Body of pancreas (tissue), 4 donors: ENCODE measurements at regions not wholly inside any gene's neighbourhood (a gene's known extent, or its start where the extent isn't known, plus 50 kb on each side); places are given as distances from the start of the nearest gene placed in this dataset.
"Not testable (repeated sequence)": the region's sequence is repeated elsewhere in the genome, so short reads cannot be mapped to it uniquely, and the experiment has no call there.

Experiments used
- ATAC-seq: fragments of 150-250 bp; one replicate; pipeline ENCODE4 v1.9.1; 2016
- DNase-seq, 4 donors: peaks; one replicate each; pipeline ENCODE4 v3.0.0-alpha.2; 2019
- H3K27ac ChIP-seq, 4 donors: fragments of 200-600 bp; sonication (generic); 1 replicate in 3 of 4; 2 replicates in 1 of 4; pipeline versions ENCODE4 v1.5.1 to v1.6.1; 2016 to 2019; ENCODE audit warnings: mild to moderate bottlenecking in 1 of 4, mixed read lengths in 1 of 4, moderate library complexity in 1 of 4
- H3K27me3 ChIP-seq, 2 donors: fragments of 200-600 bp; sonication (generic); one replicate each; pipeline ENCODE4 v1.6.0; 2016; ENCODE audit warnings: mild to moderate bottlenecking in 1 of 2
- H3K36me3 ChIP-seq, 2 donors: fragments of 200-600 bp; sonication (generic); replicated peaks in 1 of 2; 2 replicates each; pipeline ENCODE4 v1.5.1; 2016; ENCODE audit warnings: low read depth in 2 of 2; ENCODE audit not compliant: insufficient read depth in 1 of 2
- H3K4me1 ChIP-seq: fragments of 200-600 bp; sonication (generic); one replicate; pipeline ENCODE4 v1.6.0; 2016
- H3K4me3 ChIP-seq, 2 donors: fragments of 200-600 bp; sonication (generic); 1 replicate in 1 of 2; 2 replicates in 1 of 2; pipeline ENCODE4 v1.5.1; 2016 to 2019
- H3K9me3 ChIP-seq, 3 donors: fragments of 200-600 bp; sonication (generic); 1 replicate in 2 of 3; 2 replicates in 1 of 3; pipeline ENCODE4 v1.5.1; 2016
- POLR2A ChIP-seq, 3 donors: fragments of 450-650 bp; IDR thresholded peaks; one replicate each; pipeline ENCODE4 v1.6.1; 2016; ENCODE audit warnings: antibody characterized with exemption in 3 of 3, mild to moderate bottlenecking in 2 of 3
- WGBS, 2 donors: methylation state at CpG; one replicate each; pipeline ENCODE4 v1.1.5; 2017; 5-methylcytosine and 5-hydroxymethylcytosine counted together
- intact Hi-C: fragments of 100-400 bp; cut with DNase I; formaldehyde crosslinking; loops from one replicate; pipeline ENCODE4 v1.15.1; 2023
- TF ChIP-seq, protein P1 (sequence below), 7 experiments: fragments of 450-650 bp in 4 of 7; fragments of 200-600 bp in 3 of 7; sonication (generic) in 3 of 7; IDR thresholded peaks; one replicate each; pipeline ENCODE4 v1.5.1; 2016 to 2019; ENCODE audit warnings: antibody characterized with exemption in 7 of 7

DNA sequence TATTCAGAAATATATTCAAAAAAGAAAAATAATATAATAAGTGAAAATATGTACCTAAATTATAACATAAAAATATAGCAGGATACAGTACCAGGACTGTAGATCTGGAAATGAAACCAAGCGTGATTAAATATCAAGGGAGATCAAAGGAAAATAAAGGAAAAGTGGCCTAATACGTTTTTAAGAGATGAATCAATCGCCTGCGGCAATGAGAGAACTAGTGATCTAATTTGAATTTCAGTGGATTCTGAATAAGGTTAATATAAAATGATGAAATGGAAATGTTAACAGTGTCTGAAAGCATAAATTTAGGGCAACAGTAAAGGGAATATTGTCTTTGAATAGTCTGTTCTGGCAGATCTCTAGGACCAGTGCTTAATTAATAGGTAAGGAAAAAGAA lies 1761.9 kb upstream of the ACO1 start:
- no peak overlapping the region for H3K27ac ChIP-seq
- no peaks in the 10 kb centered on the region for H3K9me3 ChIP-seq
- no peak for DNase-seq
- TF ChIP-seq, protein P1, sequence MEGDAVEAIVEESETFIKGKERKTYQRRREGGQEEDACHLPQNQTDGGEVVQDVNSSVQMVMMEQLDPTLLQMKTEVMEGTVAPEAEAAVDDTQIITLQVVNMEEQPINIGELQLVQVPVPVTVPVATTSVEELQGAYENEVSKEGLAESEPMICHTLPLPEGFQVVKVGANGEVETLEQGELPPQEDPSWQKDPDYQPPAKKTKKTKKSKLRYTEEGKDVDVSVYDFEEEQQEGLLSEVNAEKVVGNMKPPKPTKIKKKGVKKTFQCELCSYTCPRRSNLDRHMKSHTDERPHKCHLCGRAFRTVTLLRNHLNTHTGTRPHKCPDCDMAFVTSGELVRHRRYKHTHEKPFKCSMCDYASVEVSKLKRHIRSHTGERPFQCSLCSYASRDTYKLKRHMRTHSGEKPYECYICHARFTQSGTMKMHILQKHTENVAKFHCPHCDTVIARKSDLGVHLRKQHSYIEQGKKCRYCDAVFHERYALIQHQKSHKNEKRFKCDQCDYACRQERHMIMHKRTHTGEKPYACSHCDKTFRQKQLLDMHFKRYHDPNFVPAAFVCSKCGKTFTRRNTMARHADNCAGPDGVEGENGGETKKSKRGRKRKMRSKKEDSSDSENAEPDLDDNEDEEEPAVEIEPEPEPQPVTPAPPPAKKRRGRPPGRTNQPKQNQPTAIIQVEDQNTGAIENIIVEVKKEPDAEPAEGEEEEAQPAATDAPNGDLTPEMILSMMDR (IDR thresholded peaks at IDR 0.05), result no peak
- TF ChIP-seq POLR2A (IDR thresholded peaks at IDR 0.05), result no peak
- no peak for ATAC-seq
- intact Hi-C loops, result no loop called here
- 61 to 62% methylated on average over 4 of the region's 4 CpGs for WGBS, 2 donors
- no peaks in the 10 kb centered on the region for H3K36me3 ChIP-seq
- no peaks in the 10 kb centered on the region for H3K4me1 ChIP-seq
- no peak overlapping the region for H3K4me3 ChIP-seq
- no peaks in the 10 kb centered on the region for H3K27me3 ChIP-seq

DNA sequence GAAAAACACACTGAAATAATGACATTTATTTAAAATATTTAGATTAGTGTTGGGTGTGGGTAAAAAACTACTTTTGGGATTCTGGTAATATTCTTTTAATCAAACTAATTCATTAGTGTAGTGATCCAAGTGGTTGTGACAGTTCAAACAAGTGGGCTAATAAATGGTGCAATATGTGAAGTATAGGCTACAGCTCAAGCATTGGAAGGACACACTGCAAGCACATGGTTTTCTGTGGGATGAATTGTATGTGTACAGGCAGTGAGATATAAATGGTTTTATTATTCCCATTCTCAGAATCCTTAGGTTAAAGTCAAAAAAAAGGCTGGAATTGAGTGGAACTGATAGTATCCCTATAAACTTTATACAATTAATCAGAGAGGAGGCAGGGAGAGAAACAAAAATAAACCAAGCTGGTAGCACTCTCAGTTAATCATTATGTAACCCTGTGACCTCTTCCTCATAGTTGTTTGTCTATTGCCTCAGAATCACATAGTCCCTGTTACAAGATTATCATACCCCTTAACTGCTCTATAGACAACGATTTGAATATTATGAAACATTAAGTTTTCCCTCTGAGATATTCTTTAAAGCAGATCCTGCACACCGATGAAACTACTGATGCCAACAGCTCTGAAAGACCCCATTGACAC lies 1755.4 kb upstream of the ACO1 start:
- TF ChIP-seq, protein P1 (IDR thresholded peaks at IDR 0.05), result no peak
- no peak for TF ChIP-seq POLR2A (IDR thresholded peaks at IDR 0.05)
- peak; percentile 38 for ATAC-seq
- no peak overlapping the region for H3K4me3 ChIP-seq
- H3K4me1 ChIP-seq, result peaks cover 6% of the 10 kb centered on the region
- no peak overlapping the region for H3K27ac ChIP-seq
- H3K27me3 ChIP-seq, result no peaks in the 10 kb centered on the region
- intact Hi-C loops, result no loop called here
- H3K9me3 ChIP-seq, result no peaks in the 10 kb centered on the region
- no peaks in the 10 kb centered on the region for H3K36me3 ChIP-seq
- 17 to 26% methylated on average over 2 of the region's 2 CpGs for WGBS, 2 donors
- no peak for DNase-seq

DNA sequence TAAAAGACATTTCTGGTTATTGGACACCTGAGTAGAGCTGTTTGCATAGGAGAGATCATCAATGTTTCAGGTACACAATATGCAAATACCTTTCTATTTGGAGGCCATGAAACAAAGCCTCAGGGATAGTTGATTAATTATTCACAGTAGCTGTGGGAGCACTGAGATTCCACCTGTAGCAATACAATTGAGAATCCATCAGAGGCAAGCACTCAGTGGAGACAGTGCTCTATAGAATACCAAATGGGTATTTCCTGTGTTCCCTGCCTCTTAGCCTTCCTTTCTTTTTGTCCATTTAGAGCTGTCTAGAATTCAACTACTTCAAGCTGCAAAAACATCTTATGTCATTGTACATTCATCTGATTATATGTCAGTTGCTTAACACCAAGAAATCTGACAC lies 1754.0 kb upstream of the ACO1 start:
- Histone ChIP-seq H3K27ac (no peak overlapping the region), H3K27me3 (no peaks in the 10 kb centered on the region), H3K9me3 (no peaks in the 10 kb centered on the region), H3K4me1 (peaks cover 6% of the 10 kb centered on the region), H3K36me3 (no peaks in the 10 kb centered on the region), H3K4me3 (no peak overlapping the region)
- DNase-seq (no peak), ATAC-seq (no peak)
- intact Hi-C loops, result no loop called here
- TF ChIP-seq POLR2A (IDR thresholded peaks at IDR 0.05), result no peak
- TF ChIP-seq, protein P1 (IDR thresholded peaks at IDR 0.05), result no peak

DNA sequence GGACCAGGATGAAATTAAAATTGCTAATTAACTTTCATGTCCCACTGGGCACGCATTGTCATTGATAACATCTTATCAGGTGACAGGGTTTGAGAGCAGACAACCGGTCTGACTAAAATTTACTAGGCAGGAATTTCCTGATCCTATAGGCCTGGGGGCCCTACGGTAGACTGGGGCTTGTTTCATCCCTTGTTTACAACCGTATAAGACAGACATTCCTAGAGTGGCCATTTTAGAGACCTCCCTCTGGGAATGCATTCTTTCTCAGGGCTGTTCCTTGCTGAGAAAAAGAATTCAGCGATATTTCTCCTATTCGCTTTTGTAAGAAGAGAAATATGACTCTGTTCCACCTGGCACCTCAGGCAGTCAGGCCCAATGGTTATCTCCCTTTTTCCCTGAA lies 1737.8 kb upstream of the ACO1 start:
- H3K27ac ChIP-seq, H3K36me3 ChIP-seq, DNase-seq, intact Hi-C loops, H3K4me3 ChIP-seq, H3K4me1 ChIP-seq, H3K27me3 ChIP-seq, H3K9me3 ChIP-seq, ATAC-seq: not testable (repeated sequence)
- 74 to 81% methylated on average over 6 of the region's 6 CpGs for WGBS, 2 donors

DNA sequence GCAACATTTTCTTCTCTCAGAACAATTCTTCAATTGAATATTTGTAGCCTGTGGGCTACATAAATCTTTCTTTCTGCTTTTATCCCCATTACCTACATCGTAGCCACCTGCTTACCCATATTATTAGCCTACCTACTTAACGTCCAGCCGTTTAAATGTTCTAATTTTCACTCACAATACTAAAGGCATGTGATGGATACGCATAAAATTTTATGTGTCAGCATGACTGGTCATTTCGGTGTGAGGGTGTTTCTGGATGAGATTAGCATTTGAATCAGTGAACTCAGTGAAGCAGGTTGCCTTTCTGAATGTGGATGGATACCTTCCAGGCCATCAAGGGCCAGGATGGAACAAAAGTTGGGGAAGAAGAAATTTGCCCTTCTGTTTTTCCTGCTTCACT lies 1722.5 kb upstream of the ACO1 start:
- Histone ChIP-seq H3K4me3 (no peak overlapping the region), H3K27ac (no peak overlapping the region), H3K36me3 (no peaks in the 10 kb centered on the region), H3K4me1 (no peaks in the 10 kb centered on the region), H3K27me3 (no peaks in the 10 kb centered on the region), H3K9me3 (no peaks in the 10 kb centered on the region)
- ATAC-seq (no peak), DNase-seq (no peak)
- 54 to 66% methylated on average over 5 of the region's 5 CpGs for WGBS, 2 donors
- intact Hi-C loops, result no loop called here
- TF ChIP-seq, protein P1 (IDR thresholded peaks at IDR 0.05), result no peak
- no peak for TF ChIP-seq POLR2A (IDR thresholded peaks at IDR 0.05)
